ENCODE measurements at regions not wholly inside any gene's neighbourhood (a gene's known extent, or its start where the extent isn't known, plus 50 kb on each side); places are given as distances from the start of the nearest gene placed in this dataset.

DNA sequence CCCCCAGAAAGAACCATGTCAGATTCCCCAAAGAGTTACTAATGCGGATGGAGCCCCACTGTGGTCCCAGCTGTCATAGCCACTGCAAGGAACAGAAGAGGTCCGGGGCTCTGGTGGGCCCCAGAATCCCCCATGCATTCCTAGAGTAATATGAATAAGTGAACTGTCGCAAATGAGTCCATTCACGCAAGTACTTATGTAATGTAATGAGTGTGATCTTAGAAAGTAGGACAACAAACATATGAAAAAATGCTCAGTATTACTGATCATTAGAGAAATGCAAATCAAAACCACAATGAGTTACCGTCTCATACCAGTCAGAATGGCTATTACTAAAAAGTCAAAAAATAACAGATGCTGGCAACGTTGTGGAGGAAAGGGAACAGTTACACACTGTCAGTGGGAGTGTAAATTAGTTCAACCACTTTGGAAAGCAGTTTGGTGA, 141.5 kb upstream of the RBPJ start:
- H3K27me3 ChIP-seq: no peaks in the 10 kb centered on the region
- no peaks in the 10 kb centered on the region for H3K4me1 ChIP-seq
- no peak for DNase-seq (ENCODE audit: low spot score)
- no peak overlapping the region for H3K4me3 ChIP-seq
- no peaks in the 10 kb centered on the region for H3K36me3 ChIP-seq
- H3K9me3 ChIP-seq: no peaks in the 10 kb centered on the region
- no peak for TF ChIP-seq CTCF (IDR thresholded peaks at IDR 0.05)
- H3K27ac ChIP-seq: no peak overlapping the region

- no peak for DNase-seq (ENCODE audit: low spot score)
- no peak for TF ChIP-seq CTCF (IDR thresholded peaks at IDR 0.05)
- no peaks in the 10 kb centered on the region for H3K27me3 ChIP-seq
- H3K4me3 ChIP-seq: no peak overlapping the region
- no peak overlapping the region for H3K27ac ChIP-seq
- no peaks in the 10 kb centered on the region for H3K4me1 ChIP-seq
- H3K9me3 ChIP-seq: no peaks in the 10 kb centered on the region
- no peaks in the 10 kb centered on the region for H3K36me3 ChIP-seq
These were observed 139.2 kb upstream of the RBPJ start for GRCh38 chr4:26181616-26182015.

- Histone ChIP-seq H3K27me3 (no peaks in the 10 kb centered on the region), H3K9me3 (no peaks in the 10 kb centered on the region), H3K27ac (no peak overlapping the region), H3K4me3 (no peak overlapping the region), H3K4me1 (no peaks in the 10 kb centered on the region), H3K36me3 (no peaks in the 10 kb centered on the region)
- DNase-seq (ENCODE audit: low spot score): no peak
- TF ChIP-seq CTCF (IDR thresholded peaks at IDR 0.05): no peak
These were observed 137.8 kb upstream of the RBPJ start for GRCh38 chr4:26183017-26183416.

DNA sequence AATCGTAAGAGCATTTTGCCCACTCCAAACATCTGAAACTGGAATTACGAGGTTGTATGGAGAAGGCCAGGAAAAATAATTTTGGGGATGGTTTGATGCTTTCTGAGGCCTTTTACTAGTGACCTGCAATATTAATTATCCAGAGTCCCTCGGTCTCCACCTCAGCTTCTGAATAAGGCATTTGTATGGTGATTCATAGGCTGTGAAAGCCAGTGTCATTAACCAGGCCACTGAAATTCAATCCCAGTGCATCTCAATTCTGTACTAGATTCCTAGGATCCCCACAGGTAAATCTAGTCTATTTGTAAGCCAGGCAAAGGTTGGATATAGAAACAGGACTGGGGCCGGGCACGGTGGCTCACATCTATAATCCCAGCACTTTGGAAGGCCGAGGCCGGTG, 135.4 kb upstream of the RBPJ start:
- no peak for DNase-seq (ENCODE audit: low spot score)
- no peaks in the 10 kb centered on the region for H3K36me3 ChIP-seq
- H3K27ac ChIP-seq: no peak overlapping the region

DNA sequence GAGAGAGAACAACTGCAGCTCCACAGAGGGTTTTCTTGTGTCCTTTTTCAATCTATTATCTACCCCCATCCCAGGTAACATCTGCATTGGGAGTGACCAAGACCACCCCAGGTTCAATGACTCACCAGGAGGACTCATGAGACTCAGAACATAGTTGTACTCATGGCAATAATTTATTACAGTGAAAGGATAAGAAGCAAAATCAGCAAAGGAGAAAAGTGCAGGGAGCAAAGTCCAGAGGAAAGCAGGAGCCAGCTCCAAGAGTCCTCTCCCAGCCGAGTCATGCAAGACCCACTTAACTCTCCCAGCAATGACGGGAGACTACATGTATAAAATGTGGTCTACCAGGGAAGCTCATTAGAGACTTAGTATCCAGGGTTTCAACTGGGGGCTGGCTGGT, 129.5 kb upstream of the RBPJ start:
- TF ChIP-seq CTCF (IDR thresholded peaks at IDR 0.05): no peak
- Histone ChIP-seq H3K27me3 (no peaks in the 10 kb centered on the region), H3K4me3 (no peak overlapping the region), H3K27ac (no peak overlapping the region), H3K4me1 (no peaks in the 10 kb centered on the region), H3K9me3 (no peaks in the 10 kb centered on the region), H3K36me3 (no peaks in the 10 kb centered on the region)
- DNase-seq (ENCODE audit: low spot score): no peak

More for the DNA sequence above, 135.4 kb upstream of the RBPJ start:
- Histone ChIP-seq H3K27me3 (no peaks in the 10 kb centered on the region), H3K4me3 (no peak overlapping the region), H3K4me1 (no peaks in the 10 kb centered on the region), H3K9me3 (no peaks in the 10 kb centered on the region)
- TF ChIP-seq CTCF (IDR thresholded peaks at IDR 0.05): no peak
